ENCODE measurements at regions not wholly inside any gene's neighbourhood (a gene's known extent, or its start where the extent isn't known, plus 50 kb on each side); places are given as distances from the start of the nearest gene placed in this dataset.
A peak's percentile ranks its signal among the peaks of the same experiment; 100 is the strongest.

- no peaks in the 10 kb centered on the region for H3K27me3 ChIP-seq
- no peak for TF ChIP-seq POLR2A (IDR thresholded peaks at IDR 0.05)
- TF ChIP-seq, protein P1, sequence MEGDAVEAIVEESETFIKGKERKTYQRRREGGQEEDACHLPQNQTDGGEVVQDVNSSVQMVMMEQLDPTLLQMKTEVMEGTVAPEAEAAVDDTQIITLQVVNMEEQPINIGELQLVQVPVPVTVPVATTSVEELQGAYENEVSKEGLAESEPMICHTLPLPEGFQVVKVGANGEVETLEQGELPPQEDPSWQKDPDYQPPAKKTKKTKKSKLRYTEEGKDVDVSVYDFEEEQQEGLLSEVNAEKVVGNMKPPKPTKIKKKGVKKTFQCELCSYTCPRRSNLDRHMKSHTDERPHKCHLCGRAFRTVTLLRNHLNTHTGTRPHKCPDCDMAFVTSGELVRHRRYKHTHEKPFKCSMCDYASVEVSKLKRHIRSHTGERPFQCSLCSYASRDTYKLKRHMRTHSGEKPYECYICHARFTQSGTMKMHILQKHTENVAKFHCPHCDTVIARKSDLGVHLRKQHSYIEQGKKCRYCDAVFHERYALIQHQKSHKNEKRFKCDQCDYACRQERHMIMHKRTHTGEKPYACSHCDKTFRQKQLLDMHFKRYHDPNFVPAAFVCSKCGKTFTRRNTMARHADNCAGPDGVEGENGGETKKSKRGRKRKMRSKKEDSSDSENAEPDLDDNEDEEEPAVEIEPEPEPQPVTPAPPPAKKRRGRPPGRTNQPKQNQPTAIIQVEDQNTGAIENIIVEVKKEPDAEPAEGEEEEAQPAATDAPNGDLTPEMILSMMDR (IDR thresholded peaks at IDR 0.05) = no peak
- H3K27ac ChIP-seq = no peak overlapping the region
- no peaks in the 10 kb centered on the region for H3K4me1 ChIP-seq
- no peak for DNase-seq
- no peaks in the 10 kb centered on the region for H3K9me3 ChIP-seq
- H3K36me3 ChIP-seq = no peaks in the 10 kb centered on the region
- H3K4me3 ChIP-seq = no peak overlapping the region
- intact Hi-C loops (cut with DNase I; ENCODE audit: low total_unique reads) = no loop called here
Observed at GRCh38 chr11:27287205-27287604, 75.8 kb downstream of the CCDC34 start.

DNA sequence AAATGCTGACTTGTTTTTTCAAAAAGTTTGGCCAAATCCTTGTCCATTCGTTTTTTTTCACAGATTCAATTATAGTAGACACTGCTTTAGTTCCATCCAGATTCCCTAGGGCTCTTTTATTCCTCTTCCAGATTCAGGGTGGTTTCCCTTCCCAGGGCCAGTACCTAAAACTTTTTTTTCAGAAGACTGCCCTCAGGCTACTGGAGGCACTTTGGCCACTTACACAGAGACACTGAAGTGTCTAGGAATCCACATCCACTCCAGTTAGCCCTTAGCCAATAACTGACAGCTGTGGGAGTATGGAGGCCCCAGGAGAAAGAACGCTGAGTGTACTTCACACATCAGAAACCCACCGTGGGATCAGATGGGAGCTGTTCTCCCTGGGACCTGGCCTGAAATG is 77.3 kb downstream of the CCDC34 start:
- Histone ChIP-seq H3K36me3 (no peaks in the 10 kb centered on the region), H3K9me3 (no peaks in the 10 kb centered on the region), H3K4me1 (peaks cover 0 to 5% of the 10 kb centered on the region in 2 donors), H3K27ac (no peak overlapping the region), H3K27me3 (no peaks in the 10 kb centered on the region), H3K4me3 (no peak overlapping the region)
- DNase-seq = no peak
- intact Hi-C loops (cut with DNase I; ENCODE audit: low total_unique reads) = no loop called here
- TF ChIP-seq, protein P1 (IDR thresholded peaks at IDR 0.05) = no peak
- TF ChIP-seq POLR2A (IDR thresholded peaks at IDR 0.05) = no peak

- no peak overlapping the region for H3K4me3 ChIP-seq
- H3K9me3 ChIP-seq = no peaks in the 10 kb centered on the region
- intact Hi-C loops (cut with DNase I; ENCODE audit: low total_unique reads) = no loop called here
- H3K27ac ChIP-seq = no peak overlapping the region
- no peaks in the 10 kb centered on the region for H3K27me3 ChIP-seq
- H3K4me1 ChIP-seq = peaks cover 0 to 5% of the 10 kb centered on the region in 2 donors
- H3K36me3 ChIP-seq = no peaks in the 10 kb centered on the region
- no peak for DNase-seq
- TF ChIP-seq POLR2A (IDR thresholded peaks at IDR 0.05) = no peak
- TF ChIP-seq, protein P1 (IDR thresholded peaks at IDR 0.05) = no peak
Observed at GRCh38 chr11:27282806-27283205, 80.2 kb downstream of the CCDC34 start.

- H3K9me3 ChIP-seq = no peaks in the 10 kb centered on the region
- DNase-seq = peak; percentile 23 to 43
- H3K27me3 ChIP-seq = no peaks in the 10 kb centered on the region
- H3K36me3 ChIP-seq = no peaks in the 10 kb centered on the region
- intact Hi-C loops (cut with DNase I; ENCODE audit: low total_unique reads) = no loop called here
- TF ChIP-seq, protein P1 (IDR thresholded peaks at IDR 0.05) = no peak
- TF ChIP-seq POLR2A (IDR thresholded peaks at IDR 0.05) = no peak
- no peak overlapping the region for H3K4me3 ChIP-seq
- no peak overlapping the region for H3K27ac ChIP-seq
- H3K4me1 ChIP-seq = peaks cover 0 to 5% of the 10 kb centered on the region in 2 donors
Observed at GRCh38 chr11:27281740-27282590, 81.0 kb downstream of the CCDC34 start.

- Histone ChIP-seq H3K36me3 (no peaks in the 10 kb centered on the region), H3K4me3 (no peak overlapping the region), H3K4me1 (peaks cover 0 to 5% of the 10 kb centered on the region in 2 donors), H3K27me3 (no peaks in the 10 kb centered on the region), H3K9me3 (no peaks in the 10 kb centered on the region), H3K27ac (no peak overlapping the region)
- TF ChIP-seq POLR2A (IDR thresholded peaks at IDR 0.05) = no peak
- TF ChIP-seq, protein P1 (IDR thresholded peaks at IDR 0.05) = no peak
- intact Hi-C loops (cut with DNase I; ENCODE audit: low total_unique reads) = no loop called here
- no peak for DNase-seq
Observed at GRCh38 chr11:27281276-27281675, 81.7 kb downstream of the CCDC34 start.

Measured in uterus (tissue), 3 donors.